Ureter (tissue), 1 donor: ENCODE measurements at regions not wholly inside any gene's neighbourhood (a gene's known extent, or its start where the extent isn't known, plus 50 kb on each side); places are given as distances from the start of the nearest gene placed in this dataset.
"Not testable (repeated sequence)": the region's sequence is repeated elsewhere in the genome, so short reads cannot be mapped to it uniquely, and the experiment has no call there.

ENCODE experiments used
- DNase-seq: peaks from one replicate; pipeline ENCODE4 v3.0.0-alpha.2; 2020; ENCODE audit warnings: low spot score
- donor health status: DM: yes; HTN: yes; CAD: no.

DNA sequence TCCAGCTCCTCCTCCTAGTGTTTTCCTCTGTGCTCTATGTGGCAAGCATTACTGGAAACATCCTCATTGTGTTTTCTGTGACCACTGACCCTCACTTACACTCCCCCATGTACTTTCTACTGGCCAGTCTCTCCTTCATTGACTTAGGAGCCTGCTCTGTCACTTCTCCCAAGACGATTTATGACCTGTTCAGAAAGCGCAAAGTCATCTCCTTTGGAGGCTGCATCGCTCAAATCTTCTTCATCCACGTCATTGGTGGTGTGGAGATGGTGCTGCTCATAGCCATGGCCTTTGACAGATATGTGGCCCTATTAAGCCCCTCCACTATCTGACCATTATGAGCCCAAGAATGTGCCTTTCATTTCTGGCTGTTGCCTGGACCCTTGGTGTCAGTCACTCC lies 64.0 kb downstream of the OR4F15 start:
- DNase-seq, result not testable (repeated sequence)

DNA sequence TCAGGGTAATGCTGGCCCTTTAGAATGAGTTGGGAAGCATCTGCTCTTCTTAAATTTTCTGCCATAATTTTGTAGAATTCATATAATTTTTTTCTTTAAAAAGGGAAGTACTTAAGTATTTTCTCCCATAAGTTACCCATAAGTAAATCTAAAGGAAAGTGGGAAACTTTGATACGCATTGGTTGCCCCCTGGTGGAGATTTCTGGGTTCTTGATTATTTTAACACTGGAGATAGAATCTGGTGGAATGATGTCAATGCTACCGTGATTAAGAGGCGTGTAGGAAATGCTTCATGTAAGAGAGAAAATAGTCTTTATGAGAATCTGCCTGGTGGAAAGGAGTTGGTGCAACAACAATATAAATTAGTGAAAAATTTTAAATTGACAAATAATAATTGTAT lies 65.6 kb downstream of the OR4F15 start:
- not testable (repeated sequence) for DNase-seq

DNA sequence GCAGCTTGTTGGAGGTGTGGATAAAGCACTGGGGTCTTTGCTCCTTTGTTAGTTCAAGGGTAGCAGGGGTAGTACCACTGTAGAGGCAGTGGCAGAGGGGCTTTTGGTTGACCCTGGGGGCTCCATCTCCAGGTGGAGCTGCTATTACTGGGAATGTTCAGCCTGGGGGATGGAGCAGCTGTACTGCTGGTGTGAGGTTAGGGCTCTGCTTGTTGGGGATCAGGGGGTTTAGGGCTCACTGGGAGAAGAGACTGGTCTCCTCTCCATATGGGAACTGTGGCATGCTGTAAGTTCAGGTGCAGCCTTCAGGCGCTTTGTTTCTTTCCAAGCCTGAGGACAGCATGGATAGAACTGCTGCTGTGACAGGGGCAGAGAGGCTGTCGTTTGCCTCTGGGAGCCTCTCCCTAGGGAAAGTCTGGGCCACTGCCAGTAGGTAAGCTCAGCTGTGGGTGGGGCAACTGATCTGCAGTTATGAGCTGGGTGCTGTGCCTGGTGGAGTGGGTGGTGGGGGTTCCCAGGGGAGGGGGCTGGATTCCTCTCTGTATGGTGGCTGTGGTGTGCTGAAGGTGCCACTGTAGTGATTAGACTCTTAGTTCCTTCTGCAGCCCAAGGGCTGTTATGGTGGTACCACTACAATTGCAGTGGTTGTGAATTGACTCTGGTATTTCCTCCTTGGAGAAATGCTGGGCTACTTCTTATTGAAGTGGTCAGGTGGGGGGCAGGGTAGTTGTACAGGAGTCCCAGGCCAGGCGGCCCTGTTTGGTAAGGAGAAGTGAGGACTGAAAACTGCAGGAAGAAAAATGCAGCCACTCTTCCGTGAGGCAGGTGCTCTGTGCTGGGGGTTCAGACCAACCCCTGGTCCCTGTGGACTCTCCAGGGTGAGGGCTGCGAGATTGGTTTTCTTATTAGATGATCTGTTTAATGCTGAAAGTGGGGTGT lies 100.6 kb downstream of the OR4F15 start:
- DNase-seq, result not testable (repeated sequence)

DNA sequence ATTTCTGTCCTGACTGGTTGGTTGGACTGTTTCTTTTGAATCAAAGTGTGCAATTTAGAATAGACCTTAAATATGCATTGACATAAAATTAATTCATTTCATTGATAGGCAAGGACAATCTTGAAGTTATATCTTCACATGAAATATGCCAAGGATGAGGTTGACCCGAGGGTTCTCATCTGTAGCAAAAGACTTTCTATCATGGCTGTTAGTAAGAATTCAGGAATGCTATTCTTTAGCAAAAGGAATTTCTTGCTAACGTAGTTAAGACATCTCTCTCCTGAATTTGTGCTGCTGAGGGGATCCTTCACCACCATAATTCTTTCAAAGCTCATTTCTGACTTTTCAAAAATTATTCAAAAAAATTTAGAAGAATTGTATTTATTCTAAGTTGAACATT lies 112.6 kb downstream of the OR4F15 start:
- DNase-seq, result not testable (repeated sequence)

DNA sequence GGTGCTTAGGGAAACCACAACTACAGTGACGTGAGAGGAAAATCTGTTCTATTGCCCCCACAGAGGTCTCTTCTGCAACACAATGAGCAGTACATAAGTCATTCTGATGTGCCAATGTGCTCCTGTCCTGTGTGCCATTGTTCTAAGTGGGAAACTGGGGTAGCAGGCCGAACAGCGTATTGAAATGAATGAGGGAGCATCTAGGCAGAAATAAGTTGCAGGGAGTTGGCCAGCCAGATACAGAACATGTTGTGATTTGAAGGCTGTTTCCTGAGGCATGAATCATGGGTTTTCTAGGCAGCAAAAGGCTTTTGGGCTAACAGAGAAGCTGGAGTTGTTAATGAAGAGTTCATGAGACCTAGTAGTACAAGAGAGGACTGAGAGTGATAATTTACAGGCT lies 122.5 kb downstream of the OR4F15 start:
- not testable (repeated sequence) for DNase-seq

DNA sequence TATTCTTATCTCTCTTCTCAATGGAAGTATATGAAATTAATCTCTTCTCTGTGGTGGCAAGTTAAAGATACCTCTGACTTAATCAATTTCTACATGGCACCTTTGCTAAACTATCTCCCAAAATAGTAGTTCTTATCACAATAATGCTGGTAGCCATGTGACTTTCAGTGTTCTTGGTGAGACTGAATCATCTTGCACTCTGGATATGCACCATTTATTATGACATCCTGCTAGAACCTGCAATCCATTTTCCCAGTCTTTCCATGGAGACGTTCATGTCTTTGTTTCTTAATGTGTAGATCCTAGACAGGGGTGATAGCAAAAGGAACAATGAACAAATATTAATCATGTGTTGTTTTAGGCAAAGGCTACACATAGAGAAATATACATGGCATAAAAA lies 125.4 kb downstream of the OR4F15 start:
- not testable (repeated sequence) for DNase-seq

DNA sequence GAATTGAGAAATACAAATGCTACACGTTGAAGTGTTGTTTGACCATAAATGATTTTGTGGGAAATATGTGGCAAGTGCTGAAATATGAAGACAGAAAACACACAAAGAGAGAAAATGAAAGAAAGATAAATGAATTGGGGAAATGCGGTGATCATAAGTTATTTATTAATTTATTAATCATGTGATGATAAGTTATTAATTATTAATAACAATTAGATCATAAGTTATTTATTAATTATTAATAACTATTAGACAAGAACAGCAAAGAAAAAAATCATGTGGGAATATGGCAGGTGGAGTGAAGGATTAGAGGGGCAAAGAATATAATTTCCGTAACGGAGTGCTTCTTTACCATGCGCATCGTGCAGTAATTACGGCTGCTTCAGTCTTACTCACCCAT lies 126.6 kb downstream of the OR4F15 start:
- DNase-seq, result not testable (repeated sequence)

DNA sequence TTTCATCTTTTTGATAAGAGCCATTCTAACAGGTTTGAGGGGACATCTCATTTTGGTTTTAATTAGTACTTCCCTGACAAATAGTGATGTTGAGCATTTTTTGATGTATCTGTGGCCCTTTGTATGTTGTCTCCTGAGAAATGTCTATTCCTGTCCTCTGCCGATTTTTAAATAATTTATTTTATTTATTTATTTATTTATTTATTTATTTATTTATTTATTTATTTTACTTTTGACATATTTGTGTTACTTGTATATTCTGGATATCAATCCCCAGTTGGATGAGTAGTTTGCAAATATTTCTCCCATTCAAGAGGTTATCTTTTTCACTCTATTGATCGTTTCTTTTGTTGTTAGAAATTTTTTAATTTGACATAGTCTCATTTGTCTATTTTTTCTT lies 133.9 kb downstream of the OR4F15 start:
- DNase-seq, result not testable (repeated sequence)

DNA sequence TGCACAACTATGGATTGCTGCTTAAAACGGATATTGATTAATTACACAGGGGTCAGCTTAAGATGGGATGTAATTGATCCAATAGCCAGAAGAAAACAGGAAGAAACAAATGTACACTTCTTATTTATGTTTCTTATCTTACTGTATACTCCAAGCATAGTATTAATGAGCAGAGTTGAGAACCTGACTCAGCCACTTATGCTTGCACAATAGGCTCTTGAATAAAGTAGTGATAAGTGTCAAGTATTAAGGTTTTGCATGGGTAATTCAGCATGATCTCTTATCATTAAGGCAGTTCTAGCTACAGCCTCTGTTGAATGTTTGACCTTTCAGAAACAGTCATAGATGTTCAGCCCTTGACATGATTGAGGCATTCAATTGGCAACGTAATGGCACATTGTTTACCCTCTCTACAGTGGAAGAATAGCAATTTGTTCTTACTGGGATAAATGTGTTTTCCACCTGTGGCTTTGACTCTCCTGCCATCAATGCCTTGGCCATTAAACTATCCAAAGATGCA lies 136.5 kb downstream of the OR4F15 start:
- not testable (repeated sequence) for DNase-seq

DNA sequence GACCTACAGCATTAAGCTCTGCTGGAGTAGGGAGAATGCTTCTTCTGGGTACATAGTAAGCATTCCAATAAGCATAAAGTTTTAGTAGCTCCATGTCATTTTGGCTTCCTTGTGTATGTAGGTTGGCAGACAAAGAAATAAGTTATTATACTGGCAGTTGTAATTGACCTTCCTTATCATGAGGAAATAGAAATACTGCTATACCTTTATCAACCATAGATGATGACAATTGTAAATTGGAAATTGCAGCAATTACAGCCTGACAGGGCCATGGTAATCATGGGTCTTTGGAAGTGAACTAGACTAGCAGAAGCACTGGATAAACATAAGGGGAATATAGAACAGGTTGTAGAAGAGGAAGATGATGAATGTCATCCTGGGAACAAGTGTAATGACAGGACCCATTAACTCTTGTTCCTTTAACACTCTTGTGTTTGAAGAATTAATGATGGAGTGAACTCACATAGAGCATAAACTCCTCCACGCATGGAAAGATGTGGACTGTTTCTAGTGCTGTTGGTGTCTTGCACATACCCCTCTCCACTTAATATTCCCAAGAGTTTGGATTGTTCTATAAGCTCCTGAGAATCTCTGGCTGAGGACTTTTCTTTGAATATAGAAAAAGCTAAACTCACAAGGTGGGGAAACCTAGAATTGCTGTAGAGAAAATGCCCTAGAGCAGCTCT lies 137.5 kb downstream of the OR4F15 start:
- not testable (repeated sequence) for DNase-seq

DNA sequence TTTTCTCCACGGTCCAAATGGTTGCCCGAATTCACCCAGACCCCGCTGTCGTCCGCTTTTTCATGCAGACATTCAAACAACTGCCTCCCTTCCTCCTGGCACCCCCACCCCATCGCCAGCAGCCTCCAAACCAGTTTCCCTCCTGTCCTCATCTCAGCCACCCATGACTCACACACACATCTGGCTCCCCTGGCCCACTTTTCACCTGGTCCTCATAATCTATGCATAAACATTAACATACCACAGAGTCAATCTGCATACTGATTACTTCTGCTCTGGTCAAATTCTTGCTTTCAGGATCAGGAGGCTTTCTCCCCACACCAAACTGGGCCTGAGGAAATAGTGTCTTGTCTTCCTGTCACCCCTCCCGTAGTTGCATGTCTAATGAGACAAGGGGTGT lies 142.0 kb downstream of the OR4F15 start:
- DNase-seq, result not testable (repeated sequence)

DNA sequence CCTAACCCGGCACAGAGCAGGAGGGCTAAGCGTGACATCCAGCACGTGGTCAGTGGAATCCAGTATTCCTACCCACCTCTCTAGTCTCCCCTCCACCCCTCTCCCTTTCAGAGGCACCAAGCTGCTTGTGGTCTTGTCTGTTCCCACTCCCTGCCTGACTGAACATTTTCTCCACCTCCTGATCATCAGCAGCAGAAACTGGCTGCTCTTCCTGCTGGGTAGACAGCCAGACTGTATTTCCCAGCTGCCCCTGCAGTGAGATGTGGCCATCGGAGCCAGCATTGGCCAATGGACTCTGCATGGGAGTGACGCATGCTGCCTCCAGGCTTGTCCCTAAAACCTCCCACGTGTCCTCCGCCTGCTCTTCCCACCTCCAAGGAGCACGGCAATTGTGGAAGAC lies 143.8 kb downstream of the OR4F15 start:
- DNase-seq, result not testable (repeated sequence)

DNA sequence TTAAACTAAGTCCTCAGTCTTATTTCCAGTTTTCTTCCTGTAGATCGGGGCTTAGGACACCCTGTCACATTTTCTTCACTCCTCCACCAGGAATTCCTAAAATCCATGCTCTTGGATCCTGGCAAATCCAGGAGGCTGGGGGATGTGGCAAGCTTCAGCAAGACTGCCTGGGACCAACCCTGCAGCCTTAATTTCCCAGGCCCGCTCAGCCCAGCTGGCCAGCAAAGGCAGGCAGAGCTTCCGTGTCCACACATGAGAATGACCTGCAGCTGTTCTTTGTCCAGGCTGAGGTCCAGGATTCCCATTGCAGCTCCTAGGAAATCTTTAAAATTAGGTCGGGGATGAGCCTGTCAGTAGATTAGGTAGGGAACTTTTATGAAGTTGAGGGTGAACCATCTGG lies 146.7 kb downstream of the OR4F15 start:
- peak; percentile 45 for DNase-seq

DNA sequence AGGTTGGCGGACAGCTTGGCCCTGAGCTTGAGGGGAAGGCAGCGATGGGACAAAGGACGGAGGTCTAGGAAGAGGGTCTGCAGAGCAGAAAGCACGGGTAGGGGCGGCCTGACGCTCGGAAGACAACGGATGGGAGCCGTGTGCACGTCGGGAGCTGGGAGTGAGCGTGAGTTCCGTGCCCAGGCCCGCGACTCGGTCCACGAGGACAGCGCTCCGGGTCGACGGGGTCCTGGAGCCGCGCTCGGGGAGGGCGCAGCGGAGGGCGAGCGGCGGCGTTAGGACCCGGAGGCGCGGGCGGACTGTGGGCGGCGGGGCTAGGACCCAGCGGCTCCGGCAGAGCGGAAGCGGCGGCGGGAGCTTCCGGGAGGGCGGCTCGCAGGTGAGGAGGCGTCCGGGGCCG lies 149.3 kb downstream of the OR4F15 start:
- not testable (repeated sequence) for DNase-seq

DNA sequence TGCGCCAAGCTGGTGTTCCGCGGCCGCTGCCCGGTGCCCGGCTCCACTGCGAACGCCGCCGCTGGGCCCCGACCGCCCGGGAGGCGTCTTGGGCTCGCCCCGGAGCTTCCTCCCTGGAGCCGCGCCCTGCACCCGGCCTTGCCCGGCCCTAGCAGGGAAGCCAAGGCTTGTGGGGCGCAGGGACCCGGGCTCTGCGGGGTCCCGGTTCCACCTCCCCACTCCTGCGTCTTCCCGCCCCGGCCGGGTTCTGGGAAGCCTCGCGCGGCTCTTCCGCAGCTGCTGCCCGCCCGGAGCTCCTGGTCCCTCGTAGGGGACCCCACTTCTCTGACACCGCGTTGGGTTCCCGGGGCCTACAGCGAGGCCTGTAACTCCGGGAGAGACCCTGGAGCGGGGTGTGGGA lies 149.8 kb downstream of the OR4F15 start:
- not testable (repeated sequence) for DNase-seq

DNA sequence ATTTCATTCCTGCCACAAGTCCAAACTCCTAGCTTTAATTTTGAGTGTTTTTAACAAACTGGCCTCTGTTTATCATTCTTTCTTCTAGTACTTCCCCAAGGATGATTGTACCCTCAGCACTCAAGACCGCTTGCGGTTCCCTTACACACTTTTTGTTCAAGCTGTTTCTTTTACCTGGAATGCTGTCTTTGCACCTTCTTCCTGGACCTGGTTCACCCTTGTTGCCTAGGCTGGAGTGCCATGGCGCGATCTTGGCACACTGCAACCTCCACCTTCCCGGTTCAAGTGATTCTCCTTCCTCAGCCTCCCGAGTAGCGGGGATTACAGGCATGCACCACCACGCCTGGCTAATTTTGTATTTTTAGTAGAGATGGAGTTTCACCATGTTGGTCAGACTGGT lies 151.7 kb downstream of the OR4F15 start:
- not testable (repeated sequence) for DNase-seq

DNA sequence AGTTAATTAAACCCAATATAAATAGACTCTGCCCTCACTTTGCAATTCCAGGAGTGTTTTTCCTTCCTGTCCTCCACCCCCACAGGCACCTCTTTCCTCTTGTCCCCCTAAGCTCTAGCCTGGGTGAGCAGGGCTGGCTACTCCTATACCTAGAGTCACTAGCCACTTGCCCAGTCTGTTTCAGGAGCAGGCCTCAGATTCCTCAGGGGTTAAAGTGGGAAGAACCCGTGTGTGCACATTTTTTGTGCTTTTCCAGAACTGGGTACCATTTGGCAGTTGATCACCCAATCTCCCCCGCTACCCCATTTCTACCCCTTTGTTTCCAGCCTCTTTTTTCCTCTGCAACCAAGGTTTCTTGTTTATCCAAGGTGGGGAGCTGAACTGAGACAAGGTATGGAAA lies 153.4 kb downstream of the OR4F15 start:
- peak; percentile 41 for DNase-seq

DNA sequence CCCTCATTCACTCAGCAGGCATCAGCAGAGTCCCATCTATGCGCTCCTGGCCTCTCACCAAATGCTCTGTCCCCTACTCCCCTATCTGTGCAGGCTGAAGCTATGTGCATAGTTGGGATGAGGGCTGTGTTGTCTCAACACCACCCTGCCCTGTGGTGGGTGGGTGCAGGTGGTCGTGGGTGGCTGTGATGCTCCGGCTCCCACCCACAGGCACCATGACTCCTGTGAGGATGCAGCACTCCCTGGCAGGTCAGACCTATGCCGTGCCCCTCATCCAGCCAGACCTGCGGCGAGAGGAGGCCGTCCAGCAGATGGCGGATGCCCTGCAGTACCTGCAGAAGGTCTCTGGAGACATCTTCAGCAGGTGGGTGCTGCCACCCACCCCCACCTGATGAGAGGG lies 153.9 kb downstream of the OR4F15 start:
- peak; percentile 49 for DNase-seq

DNA sequence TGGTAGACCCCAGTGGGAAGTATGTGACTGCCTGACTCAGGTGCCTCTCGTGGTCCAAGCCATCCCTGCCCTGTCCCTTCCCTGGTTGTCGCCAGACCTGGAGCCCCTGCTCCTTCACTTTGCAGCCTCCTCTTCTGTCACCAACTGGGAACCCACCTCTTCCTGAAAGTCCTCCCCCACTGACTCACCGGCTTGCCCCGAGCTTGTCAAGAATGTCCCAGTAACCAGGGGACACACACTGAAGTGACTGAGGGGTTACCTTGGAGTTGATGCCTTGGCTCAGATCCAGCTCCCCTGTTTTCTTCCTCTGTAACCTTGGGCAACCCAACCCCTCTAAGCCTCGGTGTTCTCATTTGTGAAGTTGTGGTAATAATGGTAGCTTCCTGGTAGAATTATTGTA lies 155.4 kb downstream of the OR4F15 start:
- DNase-seq, result peak; percentile 40

DNA sequence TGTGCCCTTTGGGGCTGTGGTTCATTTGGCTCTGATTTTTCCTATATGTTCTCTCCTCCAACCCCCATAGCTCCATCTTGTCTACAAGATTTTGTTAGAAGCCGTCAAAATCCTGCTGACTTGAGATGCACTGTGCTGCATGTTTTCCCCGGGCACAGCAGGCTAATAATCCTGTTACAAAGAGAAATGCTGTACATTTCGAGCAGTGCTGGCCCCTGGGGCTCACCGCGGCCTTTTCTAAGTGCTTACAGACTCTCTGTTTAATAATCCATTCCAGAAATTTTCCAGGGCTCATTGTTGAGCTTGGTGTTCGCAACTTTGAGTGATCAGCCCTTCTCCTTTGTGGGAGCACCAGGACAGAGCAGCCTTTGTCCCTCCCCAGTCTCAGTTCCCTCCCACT lies 158.6 kb downstream of the OR4F15 start:
- DNase-seq, result not testable (repeated sequence)

DNA sequence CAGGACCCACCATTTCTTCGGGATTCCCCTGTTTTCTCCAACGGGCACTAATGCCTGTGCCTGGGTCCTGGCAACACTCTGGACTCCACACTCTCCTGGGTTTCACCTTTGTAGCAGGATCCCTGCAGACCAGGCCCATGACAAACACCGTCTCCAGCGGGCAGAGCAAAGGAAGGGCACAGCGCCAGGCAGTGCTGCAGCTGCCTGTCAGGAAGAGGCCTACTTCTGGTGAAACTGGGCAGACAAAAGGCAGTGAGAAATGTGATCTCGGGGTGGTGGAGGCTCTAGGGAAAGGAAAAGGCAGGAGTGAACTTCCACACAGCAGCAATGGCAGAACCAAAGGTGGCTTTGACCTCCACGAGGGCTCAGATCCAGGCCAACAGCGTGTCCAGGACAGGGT lies 165.3 kb downstream of the OR4F15 start:
- DNase-seq, result not testable (repeated sequence)

DNA sequence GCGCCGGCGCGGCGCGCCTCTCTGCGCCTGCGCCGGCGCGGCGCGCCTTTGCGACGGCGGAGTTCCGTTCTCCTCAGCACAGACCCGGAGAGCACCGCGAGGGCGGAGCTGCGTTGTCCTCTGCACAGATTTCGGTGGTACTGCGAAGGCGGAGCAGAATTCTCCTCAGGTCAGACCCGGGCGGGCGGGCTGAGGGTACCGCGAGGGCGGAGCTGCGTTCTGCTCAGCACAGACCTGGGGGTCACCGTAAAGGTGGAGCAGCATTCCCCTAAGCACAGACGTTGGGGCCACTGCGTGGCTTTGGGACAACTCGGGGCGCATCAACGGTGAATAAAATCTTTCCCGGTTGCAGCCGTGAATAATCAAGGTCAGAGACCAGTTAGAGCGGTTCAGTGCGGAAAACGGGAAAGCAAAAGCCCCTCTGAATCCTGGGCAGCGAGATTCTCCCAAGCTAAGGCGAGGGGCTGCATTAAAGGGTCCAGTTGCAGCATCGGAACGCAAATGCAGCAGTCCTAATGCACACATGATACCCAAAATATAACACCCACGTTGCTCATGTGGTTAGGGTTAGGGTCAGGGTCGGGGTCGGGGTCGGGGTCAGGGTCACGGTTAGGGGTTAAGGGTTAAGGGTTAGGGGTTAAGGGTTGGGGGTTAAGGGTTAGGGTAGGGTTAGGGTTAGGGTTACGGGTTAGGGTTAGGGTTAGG lies 168.4 kb downstream of the OR4F15 start:
- DNase-seq, result peak; percentile 50
